ENCODE measurements at regions not wholly inside any gene's neighbourhood (a gene's known extent, or its start where the extent isn't known, plus 50 kb on each side); places are given as distances from the start of the nearest gene placed in this dataset.

GRCh38 chr9:104997536-104997935 lies 69.6 kb upstream of the ABCA1 start:
- TF ChIP-seq EZH2 (IDR thresholded peaks at IDR 0.05; ENCODE audit: low read depth, unreplicated experiment): no peak
- TF ChIP-seq CTCF (conservative IDR thresholded peaks at IDR 0.05; ENCODE audit: low read depth in 2 of 2): no peak
- no peak for TF ChIP-seq REST (IDR thresholded peaks at IDR 0.05; ENCODE audit: unreplicated experiment)
- no peak for TF ChIP-seq POLR2AphosphoS5 (IDR thresholded peaks at IDR 0.05; ENCODE audit: low read depth)
- TF ChIP-seq CREB1 (CRISPR knock-in tag; IDR thresholded peaks at IDR 0.05; ENCODE audit: low read depth): no peak
- no peak for TF ChIP-seq STAT1 (IDR thresholded peaks at IDR 0.05; ENCODE audit: unreplicated experiment)
- no peak for TF ChIP-seq JUNB (IDR thresholded peaks at IDR 0.05; ENCODE audit: unreplicated experiment)
- no peak for TF ChIP-seq EZH2phosphoT487 (IDR thresholded peaks at IDR 0.05; ENCODE audit: unreplicated experiment)
- no peak for TF ChIP-seq ZNF114 (CRISPR knock-in tag; IDR thresholded peaks at IDR 0.05)
- no peak for TF ChIP-seq ETS1 (IDR thresholded peaks at IDR 0.05)
